Right lobe of liver (tissue), 6 donors: ENCODE measurements at regions not wholly inside any gene's neighbourhood (a gene's known extent, or its start where the extent isn't known, plus 50 kb on each side); places are given as distances from the start of the nearest gene placed in this dataset.

ENCODE experiments used
- ATAC-seq, 4 donors: fragments of 200-7000 bp; cut with Tn5 transposase; one replicate each; pipeline ENCODE4 v1.9.1; 2020; ENCODE audit warnings: mild to moderate bottlenecking in 4 of 4, moderate library complexity in 4 of 4
- DNase-seq, 3 donors: peaks; one replicate each; pipeline ENCODE4 v3.0.0-alpha.2; 2020
- H3K27ac ChIP-seq, 3 donors: fragments of 200-600 bp; one replicate each; pipeline ENCODE4 v1.8.0; 2022
- H3K27me3 ChIP-seq, 2 donors: fragments of 200-600 bp; one replicate each; pipeline ENCODE4 v1.8.0; 2022
- H3K36me3 ChIP-seq, 4 donors: fragments of 200-600 bp; sonication (generic) in 1 of 4; one replicate each; pipeline versions ENCODE4 v1.5.1 to v1.8.0; 2017 to 2022; ENCODE audit warnings: control low read depth in 1 of 4
- H3K4me1 ChIP-seq, 4 donors: fragments of 200-600 bp; sonication (generic) in 1 of 4; one replicate each; pipeline versions ENCODE4 v1.5.1 to v1.8.0; 2017 to 2022; ENCODE audit warnings: control low read depth in 1 of 4
- H3K4me3 ChIP-seq, 3 donors: fragments of 200-600 bp; one replicate each; pipeline ENCODE4 v1.8.0; 2022
- H3K9me3 ChIP-seq, 4 donors: fragments of 200-600 bp; sonication (generic) in 1 of 4; one replicate each; pipeline versions ENCODE4 v1.5.1 to v1.8.0; 2017 to 2022; ENCODE audit warnings: control low read depth in 1 of 4
- POLR2A ChIP-seq: fragments of 450-650 bp; IDR thresholded peaks from one replicate; pipeline ENCODE4 v1.6.1; 2017; ENCODE audit warnings: antibody characterized with exemption, mild to moderate bottlenecking
- WGBS: methylation state at CpG from one replicate; pipeline ENCODE4 v1.1.6; 2018; ENCODE audit warnings: low coverage, low lambda C conversion rate; ENCODE audit not compliant: insufficient coverage; ENCODE audit errors: missing lambda C conversion rate; 5-methylcytosine and 5-hydroxymethylcytosine counted together
- intact Hi-C, 2 donors: fragments of 100-400 bp; cut with DNase I; formaldehyde crosslinking; loops; one replicate each; pipeline versions ENCODE4 v1.11.2 to v1.14.1; 2022
- TF ChIP-seq, protein P1 (sequence below), 4 donors: fragments of 200-600 bp in 3 of 4; fragments of 450-650 bp in 1 of 4; IDR thresholded peaks; one replicate each; pipeline versions ENCODE4 v1.5.1 to v1.8.0; 2016 to 2022; ENCODE audit warnings: antibody characterized with exemption in 4 of 4, mild to moderate bottlenecking in 2 of 4
- donor health status: DM: no; HTN: yes; CAD: no.
- donor health status: DM: no; HTN: no; CAD: no.
- donor health status: DM: no; HTN: no; CAD: no.
- donor health status: DM: no; HTN: yes; CAD: no.
- donor health status: DM: no; HTN: yes; CAD: no.

DNA sequence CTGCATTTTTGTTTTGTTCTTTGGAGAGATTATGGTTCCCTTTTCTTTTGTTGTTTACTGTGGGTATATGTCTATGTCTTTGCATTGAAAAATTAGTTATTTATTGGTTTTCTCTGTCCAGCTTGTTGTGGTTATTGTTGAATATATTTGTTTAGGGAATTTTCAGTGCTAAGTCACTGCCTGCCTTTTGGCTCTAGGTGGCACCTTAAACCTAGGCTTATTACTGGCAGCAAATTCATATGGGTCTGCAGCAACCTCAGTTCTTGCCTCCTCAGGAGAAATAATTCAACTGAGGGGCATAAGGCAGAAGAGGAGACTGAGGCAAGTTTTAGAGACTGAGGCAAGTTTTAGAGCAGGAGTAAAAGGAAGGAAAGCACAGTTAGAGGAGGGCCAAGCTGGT is 1157.3 kb upstream of the AGA start:
- no peaks in the 10 kb centered on the region for H3K27me3 ChIP-seq
- no peaks in the 10 kb centered on the region for H3K9me3 ChIP-seq
- H3K27ac ChIP-seq, result no peak overlapping the region
- no peaks in the 10 kb centered on the region for H3K36me3 ChIP-seq
- ATAC-seq (no peak), DNase-seq (no peak)
- no peaks in the 10 kb centered on the region for H3K4me1 ChIP-seq
- intact Hi-C loops, result no loop called here
- H3K4me3 ChIP-seq, result no peak overlapping the region
- TF ChIP-seq POLR2A, result no peak
- TF ChIP-seq, protein P1, sequence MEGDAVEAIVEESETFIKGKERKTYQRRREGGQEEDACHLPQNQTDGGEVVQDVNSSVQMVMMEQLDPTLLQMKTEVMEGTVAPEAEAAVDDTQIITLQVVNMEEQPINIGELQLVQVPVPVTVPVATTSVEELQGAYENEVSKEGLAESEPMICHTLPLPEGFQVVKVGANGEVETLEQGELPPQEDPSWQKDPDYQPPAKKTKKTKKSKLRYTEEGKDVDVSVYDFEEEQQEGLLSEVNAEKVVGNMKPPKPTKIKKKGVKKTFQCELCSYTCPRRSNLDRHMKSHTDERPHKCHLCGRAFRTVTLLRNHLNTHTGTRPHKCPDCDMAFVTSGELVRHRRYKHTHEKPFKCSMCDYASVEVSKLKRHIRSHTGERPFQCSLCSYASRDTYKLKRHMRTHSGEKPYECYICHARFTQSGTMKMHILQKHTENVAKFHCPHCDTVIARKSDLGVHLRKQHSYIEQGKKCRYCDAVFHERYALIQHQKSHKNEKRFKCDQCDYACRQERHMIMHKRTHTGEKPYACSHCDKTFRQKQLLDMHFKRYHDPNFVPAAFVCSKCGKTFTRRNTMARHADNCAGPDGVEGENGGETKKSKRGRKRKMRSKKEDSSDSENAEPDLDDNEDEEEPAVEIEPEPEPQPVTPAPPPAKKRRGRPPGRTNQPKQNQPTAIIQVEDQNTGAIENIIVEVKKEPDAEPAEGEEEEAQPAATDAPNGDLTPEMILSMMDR (IDR thresholded peaks at IDR 0.05), result peak in 2 of 4 donors; percentile 8 to 25

GRCh38 chr4:178602833-178603232 is 1160.6 kb upstream of the AGA start:
- Histone ChIP-seq H3K27me3 (no peaks in the 10 kb centered on the region), H3K36me3 (no peaks in the 10 kb centered on the region), H3K4me1 (no peaks in the 10 kb centered on the region), H3K4me3 (no peak overlapping the region), H3K27ac (no peak overlapping the region), H3K9me3 (no peaks in the 10 kb centered on the region)
- TF ChIP-seq POLR2A, result no peak
- TF ChIP-seq, protein P1 (IDR thresholded peaks at IDR 0.05), result no peak
- 41% methylated on average over 2 of the region's 2 CpGs for WGBS
- ATAC-seq (no peak), DNase-seq (no peak)
- intact Hi-C loops, result no loop called here

DNA sequence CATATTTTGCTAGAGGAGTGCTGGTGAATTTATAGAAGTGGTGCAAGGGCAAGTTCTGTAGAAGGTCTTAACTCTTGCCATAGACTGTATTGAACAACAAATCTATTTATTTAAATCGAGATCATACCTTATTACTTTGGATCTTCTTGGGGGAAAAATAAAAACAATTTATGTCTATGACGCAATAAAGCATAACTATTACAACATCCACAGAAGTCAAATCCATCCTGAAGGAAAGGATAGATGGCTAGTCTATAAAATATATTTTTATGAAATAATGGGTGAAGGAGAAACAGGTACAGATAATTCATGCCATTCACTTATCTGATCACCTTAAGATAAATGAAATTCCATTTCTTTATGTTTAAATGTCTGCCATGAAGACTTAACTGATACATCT is 1168.8 kb upstream of the AGA start:
- Histone ChIP-seq H3K27me3 (no peaks in the 10 kb centered on the region), H3K4me1 (no peaks in the 10 kb centered on the region), H3K27ac (no peak overlapping the region), H3K9me3 (no peaks in the 10 kb centered on the region), H3K36me3 (no peaks in the 10 kb centered on the region), H3K4me3 (no peak overlapping the region)
- intact Hi-C loops, result no loop called here
- no peak for DNase-seq
- TF ChIP-seq, protein P1 (IDR thresholded peaks at IDR 0.05), result no peak
- no peak for TF ChIP-seq POLR2A
- WGBS, result 34% methylated on average over 2 of the region's 2 CpGs
- no peak for ATAC-seq

DNA sequence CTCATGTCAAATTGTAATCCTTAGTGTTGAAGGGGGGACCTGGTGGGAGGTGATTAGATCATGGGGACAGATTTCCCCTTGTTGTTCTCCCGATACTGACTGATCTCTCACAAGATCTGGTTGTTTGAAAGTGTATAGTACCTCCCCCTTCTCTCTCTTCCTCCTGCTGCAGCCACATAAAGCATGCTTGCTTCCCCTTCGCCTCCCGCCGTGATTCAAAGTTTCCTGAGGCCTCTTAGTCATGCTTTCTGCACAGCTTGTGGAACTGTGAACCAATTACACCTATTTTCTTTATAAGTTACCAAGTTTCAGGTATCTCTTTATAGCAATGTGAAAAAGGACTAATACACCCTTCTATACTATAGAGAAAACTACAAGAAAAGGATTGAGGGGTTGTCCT is 1170.5 kb upstream of the AGA start:
- Histone ChIP-seq H3K36me3 (no peaks in the 10 kb centered on the region), H3K27ac (no peak overlapping the region), H3K4me1 (no peaks in the 10 kb centered on the region), H3K9me3 (no peaks in the 10 kb centered on the region), H3K4me3 (no peak overlapping the region), H3K27me3 (no peaks in the 10 kb centered on the region)
- intact Hi-C loops, result no loop called here
- 41% methylated on average over 4 of the region's 4 CpGs for WGBS
- TF ChIP-seq, protein P1 (IDR thresholded peaks at IDR 0.05), result no peak
- TF ChIP-seq POLR2A, result no peak
- no peak for ATAC-seq
- DNase-seq, result no peak

- H3K27ac ChIP-seq, result no peak overlapping the region
- no peaks in the 10 kb centered on the region for H3K36me3 ChIP-seq
- no peak overlapping the region for H3K4me3 ChIP-seq
- intact Hi-C loops, result no loop called here
- no peaks in the 10 kb centered on the region for H3K27me3 ChIP-seq
- no peak for DNase-seq
- no peak for TF ChIP-seq POLR2A
- TF ChIP-seq, protein P1 (IDR thresholded peaks at IDR 0.05), result no peak
- H3K4me1 ChIP-seq, result no peaks in the 10 kb centered on the region
- no peaks in the 10 kb centered on the region for H3K9me3 ChIP-seq
- WGBS, result 100% methylated on average over 1 of the region's 1 CpG
- ATAC-seq, result no peak
These were observed 1190.2 kb upstream of the AGA start for GRCh38 chr4:178632415-178632814.
